Urothelium cell line (cell line): ENCODE measurements at regions not wholly inside any gene's neighbourhood (a gene's known extent, or its start where the extent isn't known, plus 50 kb on each side); places are given as distances from the start of the nearest gene placed in this dataset.

ENCODE experiments used
- DNase-seq: peaks from one replicate; pipeline ENCODE4 v3.0.0; 2011; ENCODE audit warnings: low spot score, mixed read lengths
- FAIRE-seq: peaks from 2 replicates; lab custom pipeline; 2011; peaks lifted over from hg19 to GRCh38; lab: Jason Lieb, UNC

DNA sequence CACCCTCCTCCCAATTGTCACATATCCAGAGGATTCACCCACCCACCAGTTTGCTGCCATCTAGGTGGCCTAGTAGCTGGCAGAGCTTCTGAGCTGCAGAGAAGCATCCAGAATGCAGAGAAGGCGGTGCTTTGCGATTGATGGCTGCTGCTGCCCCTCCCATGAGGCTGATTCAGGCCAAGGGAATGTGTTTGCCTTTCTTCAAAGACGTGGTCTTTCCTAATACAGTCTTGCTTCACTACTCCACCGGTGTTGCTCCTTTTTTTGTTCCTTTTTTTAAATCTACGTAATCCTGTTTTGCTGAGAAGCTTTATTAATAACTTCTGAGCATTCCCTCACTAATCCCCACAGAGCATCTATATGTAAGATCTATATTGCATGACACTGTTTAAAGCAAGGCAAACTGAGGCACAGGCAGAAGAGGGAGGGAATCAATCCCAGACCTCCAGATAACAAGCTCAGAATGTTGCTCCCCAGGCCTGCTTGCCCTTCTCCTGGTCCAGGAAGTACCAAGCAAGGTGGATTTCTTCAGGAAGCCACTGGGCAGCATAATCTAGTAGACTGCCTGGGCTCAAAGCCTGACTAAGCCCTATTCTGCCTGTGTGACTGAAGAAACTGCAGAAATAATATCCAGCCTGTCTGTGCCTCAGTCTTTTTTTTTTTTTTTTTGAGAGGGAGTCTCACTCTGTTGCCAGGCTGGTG is 275.5 kb upstream of the FMN2 start:
- no peak for FAIRE-seq
- peak; percentile 77 for DNase-seq

DNA sequence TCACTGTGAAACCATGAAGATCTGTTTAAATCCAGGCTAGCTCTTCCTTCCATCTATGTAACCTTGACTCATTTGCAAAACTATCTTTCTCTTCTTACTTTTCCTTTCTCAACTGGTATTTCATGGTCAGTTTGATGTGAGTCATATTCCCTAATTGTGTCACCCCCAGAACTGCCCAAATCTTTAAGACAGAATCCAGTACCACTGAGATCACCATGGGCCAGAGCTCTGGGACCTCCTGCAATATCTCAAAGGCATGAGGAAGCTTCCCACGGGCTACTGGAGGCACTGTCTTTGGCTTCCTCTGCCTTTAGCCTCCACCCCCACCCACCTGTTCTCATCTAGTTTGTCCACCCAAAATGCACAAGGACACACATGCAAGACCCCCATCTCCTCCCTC is 274.4 kb upstream of the FMN2 start:
- DNase-seq = no peak
- FAIRE-seq = no peak

DNA sequence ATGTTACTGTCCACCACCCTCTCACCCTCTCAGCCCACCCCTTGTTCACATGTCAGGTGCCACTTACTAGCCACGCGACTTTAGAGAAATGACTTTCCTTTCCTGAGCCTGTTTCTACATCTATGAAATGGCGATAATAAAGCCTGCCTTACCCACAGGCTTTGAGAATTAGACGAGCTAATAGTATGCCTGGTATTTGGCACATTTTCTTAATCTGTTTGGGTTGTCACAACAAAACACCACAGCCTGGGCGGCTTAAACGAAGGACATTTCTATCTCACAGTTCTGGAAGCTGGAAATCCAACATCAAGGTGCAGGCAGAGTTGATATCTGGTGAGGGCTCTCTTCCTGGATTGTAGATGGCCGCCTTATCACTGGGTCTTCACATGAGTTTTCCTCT is 273.9 kb upstream of the FMN2 start:
- FAIRE-seq (no peak), DNase-seq (no peak)

DNA sequence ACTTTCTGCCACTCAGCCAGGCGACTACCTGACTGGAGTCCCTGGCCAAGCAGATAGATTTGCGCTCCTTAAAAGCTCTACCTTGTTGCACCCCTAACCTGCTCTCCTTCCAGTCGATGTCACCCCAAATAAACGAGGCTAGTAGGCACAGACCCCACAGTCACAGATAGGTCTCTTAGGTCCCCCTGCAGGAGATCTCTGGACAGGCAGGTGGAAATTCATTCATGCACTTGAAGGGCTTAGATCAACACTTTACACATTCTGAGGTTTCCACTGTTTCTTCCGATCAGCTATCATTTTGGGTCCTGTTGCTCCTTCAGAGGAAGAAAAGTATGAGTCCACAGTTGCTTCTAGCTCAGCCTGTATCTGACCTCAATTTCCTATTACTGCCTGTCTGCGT is 272.6 kb upstream of the FMN2 start:
- FAIRE-seq = no peak
- DNase-seq = no peak

DNA sequence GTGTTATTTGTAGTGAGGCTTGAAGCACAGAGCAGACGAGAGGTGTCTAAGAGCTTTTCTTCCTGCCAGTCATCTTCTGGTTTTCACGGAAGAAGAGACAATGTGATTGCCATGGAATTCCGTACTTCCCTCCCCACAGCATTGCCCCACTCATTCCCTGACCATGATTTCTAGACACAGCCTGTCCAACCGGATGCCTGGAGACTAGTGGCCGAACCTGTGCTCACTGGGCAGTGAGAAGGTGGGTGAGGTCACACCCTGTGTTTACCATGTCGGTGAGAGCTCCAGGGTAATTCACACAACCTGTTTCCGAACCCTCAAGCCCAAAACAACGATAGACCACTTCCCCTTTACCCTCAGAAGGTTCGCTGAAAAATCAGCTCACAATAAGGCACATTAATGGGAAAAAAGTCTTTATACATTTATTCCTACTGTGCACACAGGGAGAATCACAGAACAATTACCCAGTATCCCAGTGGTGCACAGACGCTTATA is 271.9 kb upstream of the FMN2 start:
- no peak for DNase-seq
- no peak for FAIRE-seq

DNA sequence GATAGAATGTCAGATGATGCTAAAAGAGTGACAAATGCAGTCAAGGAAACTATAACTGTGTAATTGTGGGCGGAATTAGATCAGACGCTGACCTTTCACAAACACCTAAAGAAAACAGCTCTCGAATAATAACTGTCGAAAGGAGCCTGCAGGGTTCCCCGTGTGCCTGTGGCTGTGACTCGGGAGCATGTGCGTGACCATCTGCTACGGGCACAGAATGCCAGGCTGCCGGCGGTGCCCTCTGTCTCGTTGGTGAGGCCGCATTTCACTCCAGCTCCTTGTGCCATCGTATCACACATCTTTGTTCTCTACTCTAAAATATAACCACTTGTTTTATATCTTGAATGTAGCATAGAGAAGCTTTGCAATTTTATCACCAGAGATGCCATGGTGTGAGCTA is 267.8 kb upstream of the FMN2 start:
- no peak for DNase-seq
- FAIRE-seq = no peak

DNA sequence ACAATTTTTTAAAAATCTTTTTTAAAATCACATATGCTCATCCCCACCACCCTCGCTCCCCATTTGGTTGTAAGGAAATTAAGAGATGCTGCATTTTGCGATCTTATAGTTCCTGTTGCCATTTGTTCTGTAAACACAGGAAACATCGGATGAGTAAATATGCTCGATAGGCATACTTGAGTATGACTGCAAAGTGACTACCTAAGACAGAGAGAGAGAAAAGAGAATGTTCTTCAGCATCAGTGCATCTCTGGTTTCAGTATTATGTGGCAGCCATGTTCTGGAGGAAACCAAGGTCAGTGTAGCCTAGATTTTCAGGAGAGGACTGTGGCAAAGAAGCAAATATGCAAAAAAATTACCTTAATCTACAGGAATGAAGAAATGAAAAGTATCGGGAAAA is 265.5 kb upstream of the FMN2 start:
- FAIRE-seq (no peak), DNase-seq (no peak)

DNA sequence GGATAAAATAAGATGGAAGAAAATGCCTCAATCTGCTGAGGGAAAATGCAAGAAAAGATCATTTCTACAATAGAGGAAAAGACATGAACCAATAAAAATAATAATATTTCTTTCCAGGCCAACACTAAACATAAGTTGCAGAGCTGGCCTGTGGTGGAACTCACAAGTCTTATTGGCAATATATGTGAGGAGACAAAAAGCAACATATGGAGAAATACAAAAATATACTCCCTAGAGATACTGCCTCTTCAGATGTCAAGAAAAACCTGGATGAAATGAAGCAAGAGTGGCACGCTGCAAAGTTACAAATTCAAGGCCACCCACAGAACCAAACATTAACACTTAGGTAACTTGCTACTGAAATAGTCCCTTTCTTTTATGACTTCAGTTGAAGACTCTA is 264.9 kb upstream of the FMN2 start:
- FAIRE-seq (no peak), DNase-seq (no peak)

DNA sequence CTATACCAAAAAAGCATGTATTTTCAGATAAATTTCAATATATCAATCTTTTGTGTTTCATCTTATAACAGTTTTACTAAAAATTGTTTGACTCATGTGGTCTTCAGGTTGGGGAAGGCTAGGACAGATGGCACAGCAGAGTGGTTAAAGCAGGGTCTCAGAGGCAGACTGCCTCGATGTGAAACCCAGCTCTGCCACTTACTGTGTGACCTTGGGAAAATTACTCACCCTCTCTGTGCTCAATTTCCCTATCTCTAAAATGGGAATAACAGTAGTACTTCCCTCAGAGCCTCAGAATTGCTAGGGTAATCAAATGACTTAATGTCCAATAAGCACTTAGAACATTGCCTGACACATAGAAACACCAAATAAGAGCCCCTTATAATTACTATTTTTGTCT is 262.1 kb upstream of the FMN2 start:
- no peak for FAIRE-seq
- no peak for DNase-seq

DNA sequence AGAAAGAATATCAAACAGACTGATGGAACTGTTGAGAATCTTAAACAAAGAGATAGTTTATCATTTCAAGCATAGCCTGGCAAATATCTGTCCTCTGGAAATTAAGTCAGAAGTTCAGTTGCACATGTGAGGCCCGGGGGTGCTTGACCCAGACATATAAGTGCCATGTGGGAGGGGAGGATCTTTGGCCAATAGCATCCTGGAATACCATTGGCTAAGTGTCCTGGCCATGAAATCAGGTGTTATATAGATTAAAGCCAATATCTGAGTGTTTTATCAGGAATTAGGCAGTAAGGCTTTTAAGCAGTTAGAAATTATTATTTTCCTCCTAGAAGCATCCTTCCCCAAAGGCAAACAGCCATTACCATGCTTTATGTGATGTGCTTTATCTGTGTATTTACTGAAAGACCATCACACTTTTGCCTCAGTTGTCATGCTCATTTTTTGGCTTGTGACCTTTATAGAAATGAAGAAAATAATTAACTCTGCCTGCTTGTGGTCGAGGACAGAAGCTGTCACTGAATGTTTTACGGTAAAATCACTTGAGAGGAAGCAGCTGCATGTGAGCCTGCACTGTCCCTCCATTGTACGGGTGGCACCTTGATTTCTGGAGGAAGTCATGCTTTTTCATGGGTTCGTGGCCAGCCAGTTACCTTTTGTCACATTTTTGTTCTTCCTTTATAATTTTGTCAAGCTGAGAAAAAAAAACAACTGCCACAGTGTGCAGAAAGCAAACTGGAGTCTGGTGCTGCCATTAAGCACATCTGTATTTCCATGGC is 259.9 kb upstream of the FMN2 start:
- FAIRE-seq = no peak
- no peak for DNase-seq

DNA sequence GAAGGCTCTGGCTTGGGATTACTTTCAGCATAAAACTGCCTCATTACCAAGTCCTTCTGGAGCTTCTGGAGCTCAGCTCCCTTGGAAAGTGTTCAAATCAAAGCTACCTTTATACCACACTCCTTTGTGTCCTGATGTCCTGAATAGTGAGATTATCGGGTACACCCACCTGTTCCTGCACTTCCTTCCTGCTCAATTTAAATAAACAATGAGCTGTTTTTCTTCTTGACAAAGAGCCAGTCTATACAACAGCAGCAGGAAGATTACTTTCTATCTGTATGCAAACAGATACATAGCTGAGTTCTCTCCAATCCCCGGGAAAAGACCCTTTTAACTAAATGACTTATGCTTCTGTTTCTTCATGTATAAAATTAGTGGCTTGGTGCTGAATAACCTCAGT is 258.0 kb upstream of the FMN2 start:
- FAIRE-seq (no peak), DNase-seq (no peak)

DNA sequence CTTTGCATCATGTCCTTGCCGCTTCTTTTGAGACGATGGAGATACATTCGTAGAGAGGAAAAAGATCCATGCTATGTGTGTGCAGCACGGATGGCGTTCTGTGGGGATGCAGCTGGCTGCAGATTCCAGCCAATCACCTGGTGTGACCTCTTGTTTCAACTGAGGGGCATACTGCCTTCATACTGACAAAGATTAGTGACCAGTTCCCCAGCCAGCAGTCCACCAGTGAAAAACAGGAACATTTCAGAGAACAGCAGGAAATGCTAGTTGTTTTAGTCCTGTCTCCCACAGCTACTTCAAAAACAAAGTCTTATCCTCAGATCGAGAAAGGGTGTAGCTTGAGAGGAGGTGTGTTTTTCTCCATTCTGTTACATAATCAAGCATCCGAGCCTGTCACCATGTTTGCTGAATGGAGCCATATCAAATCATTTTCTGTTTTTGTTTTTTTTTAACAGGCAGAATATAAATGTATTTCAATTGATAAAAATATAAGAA is 255.7 kb upstream of the FMN2 start:
- no peak for DNase-seq
- no peak for FAIRE-seq

DNA sequence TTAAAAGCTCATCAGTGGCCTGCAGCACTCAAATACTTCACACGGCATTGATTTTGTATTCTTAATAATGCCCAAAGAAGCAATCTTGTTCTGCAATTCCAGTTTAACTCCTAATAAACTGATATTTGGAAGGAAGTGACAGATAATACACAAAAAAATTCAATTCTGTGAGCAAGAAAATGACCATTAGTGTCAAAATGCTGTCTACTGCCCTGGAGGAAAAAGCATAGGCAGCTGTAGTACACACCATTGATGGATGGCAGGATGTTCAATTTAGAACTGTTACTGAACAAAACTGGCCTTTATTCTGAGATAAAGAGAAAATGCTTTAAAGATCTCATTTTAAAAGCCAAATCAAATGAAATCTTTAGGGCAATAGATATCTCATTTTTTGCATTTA is 251.3 kb upstream of the FMN2 start:
- no peak for FAIRE-seq
- no peak for DNase-seq

DNA sequence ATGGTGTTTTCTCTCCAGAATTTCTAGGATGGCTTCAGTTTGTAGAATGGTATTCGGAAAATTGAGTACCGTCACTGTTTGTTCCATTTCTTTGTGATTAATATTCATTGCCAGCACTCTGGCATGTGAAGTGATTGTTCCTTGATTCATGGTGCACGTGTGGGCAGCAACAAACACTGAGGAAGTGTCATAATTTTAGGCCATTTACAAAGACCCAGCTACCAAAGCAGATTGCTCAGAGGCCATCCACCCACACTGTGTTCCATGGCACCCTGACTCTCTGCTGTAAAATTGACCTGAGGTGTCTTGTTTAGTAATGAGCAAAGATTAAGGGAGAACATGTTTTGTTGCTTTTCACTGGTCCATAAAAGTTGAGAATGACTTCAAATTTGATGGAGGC is 250.9 kb upstream of the FMN2 start:
- no peak for DNase-seq
- FAIRE-seq = no peak

DNA sequence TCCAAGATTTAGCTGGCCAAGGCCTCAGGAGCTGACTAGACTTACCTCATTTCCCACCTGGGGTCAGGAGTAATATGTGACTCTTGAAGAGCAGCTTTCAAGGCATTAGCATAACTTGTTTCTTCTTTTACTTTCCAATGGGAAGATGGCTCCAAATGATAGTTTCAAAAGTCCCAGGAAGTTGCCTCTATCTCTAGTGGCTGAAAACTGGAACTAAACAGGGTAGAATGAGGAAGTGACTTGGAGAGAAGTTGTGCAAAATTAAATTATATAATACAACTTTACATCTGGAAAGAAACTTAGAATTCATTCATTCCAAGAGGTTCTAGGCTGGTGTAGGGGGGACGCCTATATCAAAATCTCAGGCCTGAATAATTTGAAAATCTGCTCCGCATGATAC is 250.1 kb upstream of the FMN2 start:
- DNase-seq (no peak), FAIRE-seq (no peak)

DNA sequence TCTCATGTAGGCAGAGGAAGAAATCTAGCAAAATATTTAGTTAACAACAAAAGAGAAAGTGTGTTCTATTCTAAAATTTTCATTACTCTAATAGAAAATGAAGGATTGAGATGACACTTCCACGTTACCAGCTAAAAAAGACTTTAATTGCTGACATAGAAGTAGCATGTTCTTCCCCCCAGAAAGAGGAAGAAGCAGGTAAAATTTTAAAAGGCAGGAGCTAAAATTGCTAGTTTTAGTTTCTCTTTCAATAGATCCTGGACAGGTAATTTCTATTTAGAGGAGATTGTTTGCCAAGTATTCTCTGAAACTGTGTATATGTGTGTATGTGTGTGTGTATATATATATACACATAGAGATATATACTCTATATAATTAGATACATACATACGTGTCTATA is 248.1 kb upstream of the FMN2 start:
- no peak for FAIRE-seq

DNA sequence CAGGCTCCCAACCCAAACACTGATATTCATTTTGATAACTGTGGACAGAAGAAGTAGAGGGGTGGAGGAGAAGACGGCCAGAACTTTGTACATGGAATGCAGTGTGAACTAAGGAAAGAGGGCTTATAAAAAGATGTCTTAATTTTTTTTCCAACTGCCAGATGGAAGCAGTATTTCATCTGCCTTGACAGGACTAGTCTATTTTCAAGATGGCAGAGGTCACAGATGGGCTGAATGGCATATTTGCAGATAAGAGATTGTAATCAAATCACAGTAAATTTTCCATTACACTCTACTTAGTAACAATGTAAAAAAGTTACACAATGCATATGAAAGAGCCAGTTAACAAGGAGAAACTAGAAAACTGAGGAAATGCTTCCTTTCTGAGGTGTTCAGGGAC is 246.8 kb upstream of the FMN2 start:
- FAIRE-seq (no peak), DNase-seq (no peak)

More for the DNA sequence above, 248.1 kb upstream of the FMN2 start:
- no peak for DNase-seq

DNA sequence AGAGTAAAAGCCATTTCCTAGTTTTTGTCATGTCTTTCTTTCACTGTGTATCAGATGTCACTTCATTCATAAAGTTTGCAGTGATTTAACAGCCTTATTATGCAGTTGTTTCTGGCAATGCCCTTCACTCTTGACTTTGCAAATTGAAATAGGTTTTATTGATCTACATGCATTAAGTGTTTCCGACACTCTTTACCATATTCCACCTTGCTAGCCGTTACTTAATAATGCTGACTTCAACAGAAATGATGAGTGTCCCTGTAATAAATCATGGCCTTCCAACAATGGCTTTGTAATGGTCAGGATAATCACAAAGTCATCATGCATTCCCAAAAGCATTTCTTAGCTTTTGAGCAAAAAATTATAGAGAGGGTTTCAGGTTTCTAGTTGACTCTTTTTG is 236.8 kb upstream of the FMN2 start:
- FAIRE-seq (no peak), DNase-seq (no peak)

DNA sequence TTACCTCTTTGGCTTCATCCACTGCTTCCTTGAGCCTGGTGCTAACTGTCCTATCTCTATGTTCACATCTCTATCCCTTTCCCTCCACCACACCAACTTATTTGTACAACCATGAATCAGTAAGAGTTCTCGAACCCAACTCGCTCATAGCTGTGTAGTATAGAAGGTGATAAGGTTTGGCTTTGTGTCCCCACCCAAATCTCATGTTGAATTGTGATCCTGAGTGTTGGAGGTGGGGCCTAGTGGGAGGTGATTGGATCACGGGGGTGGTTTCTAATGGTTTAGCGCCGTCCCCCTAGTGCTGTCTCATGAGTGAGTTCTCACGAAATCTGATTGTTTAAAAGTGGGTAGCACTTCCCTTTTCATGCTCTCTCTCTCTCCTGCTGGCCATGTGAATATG is 235.6 kb upstream of the FMN2 start:
- no peak for DNase-seq
- FAIRE-seq = no peak

DNA sequence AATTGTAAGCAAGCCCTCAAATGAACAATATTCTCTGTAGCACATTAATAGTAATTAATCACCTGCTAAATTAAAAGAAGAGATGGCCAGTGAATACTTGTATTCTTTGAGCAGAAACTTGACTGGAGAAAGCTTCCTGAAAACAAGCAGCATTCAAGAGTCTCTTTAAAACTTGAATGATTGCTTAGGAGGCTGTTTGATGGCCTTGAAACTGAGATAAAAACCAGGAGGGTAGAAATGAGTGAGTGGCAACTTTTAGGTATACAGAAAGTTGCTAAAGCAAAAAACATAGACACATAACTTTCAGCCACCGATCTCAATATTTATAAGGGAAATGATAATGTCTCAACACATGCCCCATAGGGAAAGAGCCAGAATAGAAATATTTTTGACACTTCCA is 234.8 kb upstream of the FMN2 start:
- DNase-seq (no peak), FAIRE-seq (no peak)

DNA sequence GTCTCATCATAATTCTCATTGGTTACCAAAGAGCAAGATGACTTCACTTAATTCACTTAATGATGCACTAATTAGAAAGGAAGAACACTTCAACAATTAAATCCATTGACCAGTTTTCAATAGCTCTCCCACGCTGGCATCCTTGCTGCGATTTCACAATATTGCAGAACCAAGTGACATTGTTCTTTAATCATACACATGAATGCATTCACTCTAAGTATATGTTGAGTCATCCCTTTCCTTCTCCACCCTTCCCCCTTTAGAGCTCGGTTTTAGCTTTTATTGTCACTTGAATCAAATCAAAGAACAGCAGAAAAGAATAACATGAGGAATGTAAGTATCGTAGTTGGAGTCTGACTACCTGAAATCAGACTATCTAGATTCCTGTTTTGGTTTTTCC is 233.6 kb upstream of the FMN2 start:
- no peak for FAIRE-seq
- DNase-seq = no peak

DNA sequence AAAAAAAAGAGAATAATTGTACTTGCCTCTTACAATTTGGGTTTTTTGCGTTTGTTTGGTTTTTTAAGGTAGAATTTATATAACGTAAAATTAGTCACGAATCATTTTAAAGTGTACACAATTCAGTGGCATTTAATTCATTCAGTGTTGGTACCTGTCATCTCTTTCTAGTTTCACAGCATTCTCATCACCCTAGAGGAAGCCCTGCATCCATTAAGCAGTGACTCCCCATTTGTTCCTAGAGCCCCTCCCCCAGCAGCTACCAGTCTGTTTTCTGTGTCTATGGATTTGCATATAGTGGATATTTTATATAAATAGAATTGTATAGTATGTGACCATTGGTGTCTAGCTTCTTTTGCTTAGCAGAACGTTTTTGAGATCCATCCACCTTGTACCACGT is 233.2 kb upstream of the FMN2 start:
- DNase-seq = no peak
- no peak for FAIRE-seq
